H1 (cell line): ENCODE measurements at regions not wholly inside any gene's neighbourhood (a gene's known extent, or its start where the extent isn't known, plus 50 kb on each side); places are given as distances from the start of the nearest gene placed in this dataset.

ENCODE experiments used
- ASH2L ChIP-seq: fragments of 200-600, 300-600 bp; sonication (generic); IDR thresholded peaks from one replicate; pipeline ENCODE4 v1.7.1; 2017; ENCODE audit warnings: low read length
- CBX8 ChIP-seq: fragments of 300-800, 300-1000 bp; sonication (generic); IDR thresholded peaks from 2 replicates; pipeline ENCODE4 v1.7.1; 2016; ENCODE audit warnings: low read depth, low read length, borderline replicate concordance
- CHD1 ChIP-seq: IDR thresholded peaks from 2 replicates; pipeline ENCODE4 v1.6.1; 2012; ENCODE audit warnings: low read depth, low read length, improper control_type of control experiment
- CREB1 ChIP-seq: IDR thresholded peaks from 2 replicates; pipeline ENCODE4 v1.6.1; 2012; ENCODE audit warnings: inconsistent platforms
- EZH2 ChIP-seq: fragments of 200-600 bp; sonication (generic); IDR thresholded peaks from 2 replicates; pipeline ENCODE4 v1.7.1; 2012; ENCODE audit warnings: low read depth, mild to moderate bottlenecking, moderate library complexity, low read length, inconsistent platforms; ENCODE audit not compliant: severe bottlenecking
- SAP30 ChIP-seq: fragments of 300-600 bp; sonication (generic); IDR thresholded peaks from 2 replicates; pipeline ENCODE4 v1.7.1; 2012; ENCODE audit warnings: low read length, moderate library complexity, mild to moderate bottlenecking, inconsistent platforms; ENCODE audit not compliant: insufficient read depth, insufficient replicate concordance
- TBP ChIP-seq: IDR thresholded peaks from 2 replicates; pipeline ENCODE4 v1.6.1; 2011; ENCODE audit warnings: low read depth, low read length, improper control_type of control experiment

GRCh38 chr16:86778978-86779377, 200.6 kb downstream of the FOXL1 start (continued):
- TF ChIP-seq CHD1 (no peak), ASH2L (no peak), TBP (no peak), EZH2 (no peak), SAP30 (no peak), CREB1 (no peak), CBX8 (no peak)
- TF ChIP-seq, all 59 proteins: peak for 0
